ENCODE measurements at regions not wholly inside any gene's neighbourhood (a gene's known extent, or its start where the extent isn't known, plus 50 kb on each side); places are given as distances from the start of the nearest gene placed in this dataset.
A peak's percentile ranks its signal among the peaks of the same experiment; 100 is the strongest.

GRCh38 chr12:42961395-42961794, 371.8 kb upstream of the PRICKLE1 start:
- WGBS, 2 donors, result 57 to 62% methylated on average over 3 of the region's 3 CpGs
- H3K36me3 ChIP-seq, result no peaks in the 10 kb centered on the region
- H3K9me3 ChIP-seq, result no peaks in the 10 kb centered on the region
- peak overlapping the region in 2 of 3 donors; percentile 45 to 57 for H3K27ac ChIP-seq
- intact Hi-C loops (cut with DNase I), result no loop called here
- TF ChIP-seq, protein P1, sequence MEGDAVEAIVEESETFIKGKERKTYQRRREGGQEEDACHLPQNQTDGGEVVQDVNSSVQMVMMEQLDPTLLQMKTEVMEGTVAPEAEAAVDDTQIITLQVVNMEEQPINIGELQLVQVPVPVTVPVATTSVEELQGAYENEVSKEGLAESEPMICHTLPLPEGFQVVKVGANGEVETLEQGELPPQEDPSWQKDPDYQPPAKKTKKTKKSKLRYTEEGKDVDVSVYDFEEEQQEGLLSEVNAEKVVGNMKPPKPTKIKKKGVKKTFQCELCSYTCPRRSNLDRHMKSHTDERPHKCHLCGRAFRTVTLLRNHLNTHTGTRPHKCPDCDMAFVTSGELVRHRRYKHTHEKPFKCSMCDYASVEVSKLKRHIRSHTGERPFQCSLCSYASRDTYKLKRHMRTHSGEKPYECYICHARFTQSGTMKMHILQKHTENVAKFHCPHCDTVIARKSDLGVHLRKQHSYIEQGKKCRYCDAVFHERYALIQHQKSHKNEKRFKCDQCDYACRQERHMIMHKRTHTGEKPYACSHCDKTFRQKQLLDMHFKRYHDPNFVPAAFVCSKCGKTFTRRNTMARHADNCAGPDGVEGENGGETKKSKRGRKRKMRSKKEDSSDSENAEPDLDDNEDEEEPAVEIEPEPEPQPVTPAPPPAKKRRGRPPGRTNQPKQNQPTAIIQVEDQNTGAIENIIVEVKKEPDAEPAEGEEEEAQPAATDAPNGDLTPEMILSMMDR (IDR thresholded peaks at IDR 0.05), result no peak
- TF ChIP-seq POLR2A (IDR thresholded peaks at IDR 0.05), result no peak
- H3K27me3 ChIP-seq, result no peaks in the 10 kb centered on the region
- DNase-seq, result peak; percentile 5 to 13
- peaks cover 34 to 48% of the 10 kb centered on the region in 2 donors for H3K4me1 ChIP-seq
- H3K4me3 ChIP-seq (replicated peaks in 1 of 3), result no peak overlapping the region

- Histone ChIP-seq H3K27ac (no peak overlapping the region), H3K36me3 (no peaks in the 10 kb centered on the region), H3K9me3 (no peaks in the 10 kb centered on the region), H3K27me3 (no peaks in the 10 kb centered on the region), H3K4me3 (replicated peaks in 1 of 3) (no peak overlapping the region), H3K4me1 (peaks cover 34 to 41% of the 10 kb centered on the region in 2 donors)
- TF ChIP-seq, protein P1 (IDR thresholded peaks at IDR 0.05), result no peak
- no peak for TF ChIP-seq POLR2A (IDR thresholded peaks at IDR 0.05)
- 69 to 73% methylated on average over 4 of the region's 4 CpGs for WGBS, 2 donors
- intact Hi-C loops (cut with DNase I), result no loop called here
- DNase-seq, result no peak
Measured at GRCh38 chr12:42960087-42960527, 370.6 kb upstream of the PRICKLE1 start.

DNA sequence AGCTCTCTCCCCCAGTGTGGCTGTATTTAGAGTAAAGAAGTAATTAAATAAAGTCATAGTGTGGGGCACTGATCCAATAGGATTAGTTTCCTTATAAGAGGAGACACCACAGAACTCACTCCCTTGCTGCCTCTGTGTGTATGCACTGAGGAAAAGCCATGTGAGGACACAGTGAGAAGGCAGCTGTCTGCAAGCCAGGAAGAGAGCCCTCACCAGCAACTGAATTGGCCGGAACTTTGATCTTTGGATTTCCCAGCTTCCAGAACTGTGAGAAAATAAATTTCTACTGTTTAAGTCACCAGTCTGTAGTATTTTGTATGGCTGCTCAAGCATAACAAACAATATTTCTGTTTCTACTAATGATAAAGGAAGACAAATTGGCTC, 368.7 kb upstream of the PRICKLE1 start:
- 75 to 94% methylated on average over 1 of the region's 1 CpG for WGBS, 2 donors

DNA sequence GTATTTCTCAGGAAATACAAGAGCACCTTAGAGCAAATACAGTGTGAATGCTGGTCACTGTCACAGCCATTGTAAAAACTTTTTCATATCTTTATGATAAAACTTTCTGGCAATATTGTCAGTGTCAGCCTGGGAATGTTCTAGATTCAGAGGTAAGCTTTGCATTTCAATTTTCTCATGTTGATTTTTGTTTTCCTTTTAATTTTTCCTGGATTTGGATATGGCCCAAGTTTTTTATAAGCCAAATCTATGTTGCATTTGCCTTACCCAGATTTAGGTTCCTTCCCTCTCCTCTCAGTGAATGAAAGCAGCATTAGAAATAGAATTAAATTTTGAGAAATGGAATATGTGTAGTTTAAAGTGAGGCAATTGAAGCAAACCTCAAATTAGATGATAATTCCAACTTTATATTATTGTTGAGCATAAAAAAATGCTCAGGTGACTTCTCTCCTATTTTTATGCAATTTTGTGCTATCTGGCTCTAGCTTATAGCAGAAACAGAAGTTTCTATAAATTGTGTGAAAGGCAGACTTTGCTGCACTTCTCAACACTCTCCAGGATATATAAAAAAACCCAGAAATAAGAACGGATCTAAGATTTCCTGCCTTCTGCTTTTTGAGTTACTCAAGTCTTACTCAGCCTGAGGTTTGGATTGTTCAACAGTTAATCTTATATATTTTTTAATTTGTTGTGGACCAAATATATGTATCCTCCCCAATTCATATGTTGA, 368.2 kb upstream of the PRICKLE1 start:
- no peaks in the 10 kb centered on the region for H3K27me3 ChIP-seq
- no peak overlapping the region for H3K27ac ChIP-seq
- no peaks in the 10 kb centered on the region for H3K36me3 ChIP-seq
- intact Hi-C loops (cut with DNase I), result no loop called here
- peaks cover 14 to 22% of the 10 kb centered on the region in 2 donors for H3K4me1 ChIP-seq
- 58 to 64% methylated on average over 1 of the region's 1 CpG for WGBS, 2 donors
- TF ChIP-seq, protein P1 (IDR thresholded peaks at IDR 0.05), result no peak
- TF ChIP-seq POLR2A (IDR thresholded peaks at IDR 0.05), result no peak
- no peaks in the 10 kb centered on the region for H3K9me3 ChIP-seq
- DNase-seq, result no peak
- no peak overlapping the region for H3K4me3 ChIP-seq (replicated peaks in 1 of 3)

More for the DNA sequence above, 368.7 kb upstream of the PRICKLE1 start:
- no peak overlapping the region for H3K27ac ChIP-seq
- H3K4me3 ChIP-seq (replicated peaks in 1 of 3), result no peak overlapping the region
- no peaks in the 10 kb centered on the region for H3K27me3 ChIP-seq
- intact Hi-C loops (cut with DNase I), result no loop called here
- no peak for DNase-seq
- TF ChIP-seq POLR2A (IDR thresholded peaks at IDR 0.05), result no peak
- TF ChIP-seq, protein P1 (IDR thresholded peaks at IDR 0.05), result no peak
- H3K9me3 ChIP-seq, result no peaks in the 10 kb centered on the region
- no peaks in the 10 kb centered on the region for H3K36me3 ChIP-seq
- H3K4me1 ChIP-seq, result peaks cover 19 to 28% of the 10 kb centered on the region in 2 donors

DNA sequence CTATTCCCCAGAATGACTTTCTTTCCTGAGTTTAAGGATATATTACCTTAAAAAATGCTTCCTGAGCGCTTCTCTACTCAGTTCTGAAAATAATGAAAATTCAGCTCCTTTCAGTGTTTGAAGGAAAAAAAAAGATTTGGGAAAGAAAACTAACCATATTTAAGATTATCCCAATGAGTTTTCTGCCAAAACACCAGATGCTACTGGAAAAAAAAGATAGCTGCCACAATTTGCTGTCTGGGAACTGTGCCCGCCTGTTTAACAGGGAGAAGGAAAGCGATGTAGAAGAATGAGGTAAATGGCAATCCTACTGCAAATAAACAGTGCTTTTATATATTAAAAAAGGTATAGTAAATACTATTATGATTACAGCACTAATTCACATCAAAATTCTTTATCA, 367.6 kb upstream of the PRICKLE1 start:
- intact Hi-C loops (cut with DNase I), result no loop called here
- TF ChIP-seq, protein P1 (IDR thresholded peaks at IDR 0.05), result no peak
- no peak for TF ChIP-seq POLR2A (IDR thresholded peaks at IDR 0.05)
- Histone ChIP-seq H3K4me1 (peaks cover 9 to 16% of the 10 kb centered on the region in 2 donors), H3K27ac (no peak overlapping the region), H3K27me3 (no peaks in the 10 kb centered on the region), H3K4me3 (replicated peaks in 1 of 3) (no peak overlapping the region), H3K36me3 (no peaks in the 10 kb centered on the region), H3K9me3 (no peaks in the 10 kb centered on the region)
- DNase-seq, result no peak
- 81 to 90% methylated on average over 3 of the region's 3 CpGs for WGBS, 2 donors
